Choroid plexus epithelial cell (primary cell): ENCODE measurements at regions not wholly inside any gene's neighbourhood (a gene's known extent, or its start where the extent isn't known, plus 50 kb on each side); places are given as distances from the start of the nearest gene placed in this dataset.
"Not testable (repeated sequence)": the region's sequence is repeated elsewhere in the genome, so short reads cannot be mapped to it uniquely, and the experiment has no call there.

ENCODE experiments used
- DNase-seq: peaks from one replicate; pipeline ENCODE4 v3.0.0-alpha.2; 2010; ENCODE audit warnings: low read depth
- H3K4me3 ChIP-seq: 2 replicates; pipeline ENCODE4 v1.5.1; 2011; ENCODE audit warnings: low read depth, mild to moderate bottlenecking, control low read depth, low read length, moderate library complexity
- CTCF ChIP-seq: conservative IDR thresholded peaks from 2 replicates; pipeline ENCODE4 v1.5.1; 2011; ENCODE audit warnings: low read depth, mild to moderate bottlenecking, control low read depth, inconsistent platforms, low read length, moderate library complexity

GRCh38 chr7:149690688-149691446 lies 82.5 kb downstream of the ZNF467 start:
- no peak for TF ChIP-seq CTCF
- no peak overlapping the region for H3K4me3 ChIP-seq
- DNase-seq, result peak; percentile 77

- DNase-seq, result no peak
- no peak overlapping the region for H3K4me3 ChIP-seq
- TF ChIP-seq CTCF, result no peak
These were observed 84.1 kb downstream of the ZNF467 start for GRCh38 chr7:149689291-149689721.

- DNase-seq, result no peak
- no peak for TF ChIP-seq CTCF
- H3K4me3 ChIP-seq, result no peak overlapping the region
These were observed 84.6 kb downstream of the ZNF467 start for GRCh38 chr7:149688836-149689235.

- H3K4me3 ChIP-seq, DNase-seq: not testable (repeated sequence)
These were observed 85.6 kb downstream of the ZNF467 start for GRCh38 chr7:149687820-149688219.

GRCh38 chr7:149686449-149686848 lies 86.9 kb downstream of the ZNF467 start:
- no peak overlapping the region for H3K4me3 ChIP-seq
- no peak for TF ChIP-seq CTCF
- DNase-seq, result no peak

- TF ChIP-seq CTCF, result no peak
- no peak overlapping the region for H3K4me3 ChIP-seq
- DNase-seq, result peak; percentile 68
These were observed 87.4 kb downstream of the ZNF467 start for GRCh38 chr7:149686011-149686410.

- no peak for TF ChIP-seq CTCF
- DNase-seq, result peak; percentile 13
- no peak overlapping the region for H3K4me3 ChIP-seq
These were observed 87.9 kb downstream of the ZNF467 start for GRCh38 chr7:149685455-149685854.
